ENCODE measurements at regions not wholly inside any gene's neighbourhood (a gene's known extent, or its start where the extent isn't known, plus 50 kb on each side); places are given as distances from the start of the nearest gene placed in this dataset.

DNA sequence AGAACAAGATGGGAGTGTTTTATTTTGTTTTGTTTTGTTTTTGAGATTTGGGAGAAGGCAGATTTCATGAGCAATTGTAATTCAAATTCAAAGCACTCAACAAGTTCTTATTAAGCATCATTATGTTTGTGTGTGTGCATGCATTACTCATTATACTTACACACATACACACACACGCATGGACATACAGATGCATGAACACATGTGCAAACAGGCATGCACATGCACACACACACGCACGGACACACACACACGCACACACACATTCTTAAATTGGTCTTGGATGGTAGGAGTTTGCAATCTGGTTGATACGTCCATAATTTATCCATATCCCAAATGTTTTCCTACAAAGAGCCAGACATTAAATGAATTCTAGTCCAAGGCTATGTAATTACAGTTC is 702.8 kb downstream of the INHBA start:
- no peaks in the 10 kb centered on the region for H3K36me3 ChIP-seq
- H3K4me1 ChIP-seq (ENCODE audit: insufficient read depth): no peaks in the 10 kb centered on the region
- TF ChIP-seq, protein P1, sequence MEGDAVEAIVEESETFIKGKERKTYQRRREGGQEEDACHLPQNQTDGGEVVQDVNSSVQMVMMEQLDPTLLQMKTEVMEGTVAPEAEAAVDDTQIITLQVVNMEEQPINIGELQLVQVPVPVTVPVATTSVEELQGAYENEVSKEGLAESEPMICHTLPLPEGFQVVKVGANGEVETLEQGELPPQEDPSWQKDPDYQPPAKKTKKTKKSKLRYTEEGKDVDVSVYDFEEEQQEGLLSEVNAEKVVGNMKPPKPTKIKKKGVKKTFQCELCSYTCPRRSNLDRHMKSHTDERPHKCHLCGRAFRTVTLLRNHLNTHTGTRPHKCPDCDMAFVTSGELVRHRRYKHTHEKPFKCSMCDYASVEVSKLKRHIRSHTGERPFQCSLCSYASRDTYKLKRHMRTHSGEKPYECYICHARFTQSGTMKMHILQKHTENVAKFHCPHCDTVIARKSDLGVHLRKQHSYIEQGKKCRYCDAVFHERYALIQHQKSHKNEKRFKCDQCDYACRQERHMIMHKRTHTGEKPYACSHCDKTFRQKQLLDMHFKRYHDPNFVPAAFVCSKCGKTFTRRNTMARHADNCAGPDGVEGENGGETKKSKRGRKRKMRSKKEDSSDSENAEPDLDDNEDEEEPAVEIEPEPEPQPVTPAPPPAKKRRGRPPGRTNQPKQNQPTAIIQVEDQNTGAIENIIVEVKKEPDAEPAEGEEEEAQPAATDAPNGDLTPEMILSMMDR (IDR thresholded peaks at IDR 0.05): no peak
- TF ChIP-seq EP300 (IDR thresholded peaks at IDR 0.05) (no peak), POLR2A (IDR thresholded peaks at IDR 0.05) (no peak)
- 92 to 95% (median 93%) methylated on average over 5 of the region's 5 CpGs for WGBS, 3 donors
- H3K9me3 ChIP-seq: no peaks in the 10 kb centered on the region
- intact Hi-C loops (cut with DNase I): no loop called here
- no peak overlapping the region for H3K4me3 ChIP-seq
- H3K27ac ChIP-seq: no peak overlapping the region
- DNase-seq: no peak
- no peaks in the 10 kb centered on the region for H3K27me3 ChIP-seq

DNA sequence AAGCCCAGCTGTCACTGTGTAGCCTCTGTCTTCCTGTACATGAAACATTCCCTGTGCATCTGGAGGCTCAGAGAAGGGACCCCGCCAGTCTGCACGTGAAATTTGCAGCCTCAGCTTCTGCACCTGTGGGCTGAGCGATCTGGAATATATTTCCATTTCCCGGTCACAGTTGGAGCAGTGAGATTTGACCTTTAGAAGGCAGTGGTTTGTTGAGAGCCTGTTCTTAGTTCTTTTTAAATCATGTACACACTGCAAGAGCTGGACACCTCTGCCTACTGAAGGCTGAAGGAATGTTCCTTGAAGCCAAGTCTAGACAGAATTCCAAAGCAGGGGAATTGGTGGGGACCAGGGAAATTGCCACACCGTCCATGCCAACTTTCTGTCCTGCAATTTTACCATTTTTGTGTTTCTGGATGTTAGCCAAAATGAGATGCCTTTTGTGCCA is 706.6 kb downstream of the INHBA start:
- no peaks in the 10 kb centered on the region for H3K27me3 ChIP-seq
- H3K4me3 ChIP-seq: no peak overlapping the region
- no peak overlapping the region for H3K27ac ChIP-seq
- no peak for DNase-seq
- intact Hi-C loops (cut with DNase I): no loop called here
- TF ChIP-seq POLR2A (IDR thresholded peaks at IDR 0.05): no peak
- TF ChIP-seq, protein P1 (IDR thresholded peaks at IDR 0.05): no peak
- TF ChIP-seq EP300 (IDR thresholded peaks at IDR 0.05): no peak
- no peaks in the 10 kb centered on the region for H3K36me3 ChIP-seq
- no peaks in the 10 kb centered on the region for H3K9me3 ChIP-seq
- no peaks in the 10 kb centered on the region for H3K4me1 ChIP-seq (ENCODE audit: insufficient read depth)
- 38 to 42% (median 39%) methylated on average over 5 of the region's 5 CpGs for WGBS, 3 donors

DNA sequence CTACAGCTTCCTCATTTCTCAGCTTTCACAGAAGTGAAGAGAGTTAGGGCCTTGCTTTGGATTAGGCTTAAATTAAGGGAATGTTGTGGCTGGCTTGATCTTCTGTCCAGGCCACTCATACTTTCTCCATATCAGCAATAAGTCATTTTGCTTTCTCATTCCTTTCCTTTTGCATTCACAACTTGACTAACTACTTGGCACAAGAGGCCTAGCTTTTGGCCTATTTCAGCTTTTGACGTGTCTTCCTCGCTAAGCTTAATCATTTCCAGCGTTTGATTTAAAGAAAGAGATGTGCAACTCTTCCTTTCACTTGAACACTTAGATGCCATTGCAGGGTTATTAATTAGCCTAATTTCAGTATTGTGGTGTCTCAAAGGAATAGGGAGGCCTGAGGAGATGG is 712.0 kb downstream of the INHBA start:
- WGBS, 3 donors: 69 to 88% (median 87%) methylated on average over 3 of the region's 3 CpGs
- H3K9me3 ChIP-seq: no peaks in the 10 kb centered on the region
- DNase-seq: no peak
- H3K27ac ChIP-seq: no peak overlapping the region
- H3K27me3 ChIP-seq: no peaks in the 10 kb centered on the region
- H3K4me1 ChIP-seq (ENCODE audit: insufficient read depth): no peaks in the 10 kb centered on the region
- TF ChIP-seq, protein P1 (IDR thresholded peaks at IDR 0.05): no peak
- TF ChIP-seq EP300 (IDR thresholded peaks at IDR 0.05) (no peak), POLR2A (IDR thresholded peaks at IDR 0.05) (no peak)
- intact Hi-C loops (cut with DNase I): no loop called here
- H3K4me3 ChIP-seq: no peak overlapping the region
- H3K36me3 ChIP-seq: no peaks in the 10 kb centered on the region

DNA sequence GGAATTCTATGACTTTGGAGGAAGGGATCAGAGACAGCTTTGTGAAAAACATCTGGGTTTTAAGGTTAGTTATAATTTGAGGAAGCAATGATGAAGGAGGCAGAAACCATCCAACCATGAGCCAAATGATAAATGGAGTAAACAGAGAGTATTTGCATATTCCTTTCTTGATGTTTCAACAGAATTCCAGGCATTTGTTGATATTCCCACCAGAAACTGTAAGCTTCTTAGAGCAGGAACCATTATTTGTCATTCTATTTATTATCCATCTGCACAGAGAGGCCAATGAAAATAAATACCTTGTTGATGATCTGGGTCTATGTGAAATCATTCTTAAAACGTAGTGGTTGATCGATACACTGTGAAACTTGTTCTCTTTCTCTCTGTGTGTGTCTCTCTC is 715.3 kb downstream of the INHBA start:
- H3K4me1 ChIP-seq (ENCODE audit: insufficient read depth): no peaks in the 10 kb centered on the region
- no peaks in the 10 kb centered on the region for H3K9me3 ChIP-seq
- no peaks in the 10 kb centered on the region for H3K27me3 ChIP-seq
- TF ChIP-seq POLR2A (IDR thresholded peaks at IDR 0.05): no peak
- TF ChIP-seq, protein P1 (IDR thresholded peaks at IDR 0.05): no peak
- TF ChIP-seq EP300 (IDR thresholded peaks at IDR 0.05): no peak
- no peak overlapping the region for H3K27ac ChIP-seq
- no peak for DNase-seq
- no peaks in the 10 kb centered on the region for H3K36me3 ChIP-seq
- intact Hi-C loops (cut with DNase I): no loop called here
- no peak overlapping the region for H3K4me3 ChIP-seq
- WGBS, 3 donors: 74 to 87% (median 77%) methylated on average over 2 of the region's 2 CpGs
